ENCODE measurements at regions not wholly inside any gene's neighbourhood (a gene's known extent, or its start where the extent isn't known, plus 50 kb on each side); places are given as distances from the start of the nearest gene placed in this dataset.

GRCh38 chr13:74423434-74423833 is 289.2 kb upstream of the KLF12 start:
- Histone ChIP-seq H3K79me2 (no peaks in the 10 kb centered on the region), H3K36me3 (replicated peaks; ENCODE audit: insufficient read depth, low read depth) (no peaks in the 10 kb centered on the region), H3K4me3 (no peak overlapping the region), H3K4me1 (ENCODE audit: insufficient read depth) (no peaks in the 10 kb centered on the region), H3K27ac (no peak overlapping the region), H3K4me2 (no peak overlapping the region), H3K9me2 (replicated peaks; ENCODE audit: insufficient read depth) (no peaks in the 10 kb centered on the region), H3K27me3 (no peaks in the 10 kb centered on the region), H3K9me3 (ENCODE audit: low read depth) (no peaks in the 10 kb centered on the region), H4K20me1 (ENCODE audit: insufficient read depth, poor library complexity, severe bottlenecking) (no peaks in the 10 kb centered on the region), H2AFZ (no peak overlapping the region)
- WGBS (ENCODE audit: low lambda C conversion rate, missing lambda C conversion rate): 88% methylated on average over 3 of the region's 3 CpGs
- no peak for DNase-seq (ENCODE audit: low spot score)
- TF ChIP-seq EZH2 (IDR thresholded peaks at IDR 0.05; ENCODE audit: borderline replicate concordance) (no peak), CTCF (IDR thresholded peaks at IDR 0.05; ENCODE audit: poor library complexity) (no peak), EZH2phosphoT487 (IDR thresholded peaks at IDR 0.05; ENCODE audit: low read depth, severe bottlenecking, unreplicated experiment) (no peak)

GRCh38 chr13:74414458-74414857 is 280.3 kb upstream of the KLF12 start:
- Histone ChIP-seq H3K9me3 (ENCODE audit: low read depth) (no peaks in the 10 kb centered on the region), H3K27me3 (no peaks in the 10 kb centered on the region), H3K4me1 (ENCODE audit: insufficient read depth) (no peaks in the 10 kb centered on the region), H3K79me2 (no peaks in the 10 kb centered on the region), H3K4me3 (no peak overlapping the region), H2AFZ (no peak overlapping the region), H3K36me3 (replicated peaks; ENCODE audit: insufficient read depth, low read depth) (no peaks in the 10 kb centered on the region), H4K20me1 (ENCODE audit: insufficient read depth, poor library complexity, severe bottlenecking) (no peaks in the 10 kb centered on the region), H3K4me2 (no peak overlapping the region), H3K27ac (no peak overlapping the region), H3K9me2 (replicated peaks; ENCODE audit: insufficient read depth) (no peaks in the 10 kb centered on the region)
- WGBS (ENCODE audit: low lambda C conversion rate, missing lambda C conversion rate): 85% methylated on average over 6 of the region's 6 CpGs
- no peak for DNase-seq (ENCODE audit: low spot score)
- TF ChIP-seq CTCF (IDR thresholded peaks at IDR 0.05; ENCODE audit: poor library complexity) (no peak), EZH2phosphoT487 (IDR thresholded peaks at IDR 0.05; ENCODE audit: low read depth, severe bottlenecking, unreplicated experiment) (no peak), EZH2 (IDR thresholded peaks at IDR 0.05; ENCODE audit: borderline replicate concordance) (no peak)

- H3K27ac ChIP-seq: no peak overlapping the region
- no peak for DNase-seq (ENCODE audit: low spot score)
Measured at GRCh38 chr13:74413482-74413881, 279.3 kb upstream of the KLF12 start.

More at GRCh38 chr13:74413482-74413881, 279.3 kb upstream of the KLF12 start:
- H3K36me3 ChIP-seq (replicated peaks; ENCODE audit: insufficient read depth, low read depth): no peaks in the 10 kb centered on the region
- no peaks in the 10 kb centered on the region for H3K9me3 ChIP-seq (ENCODE audit: low read depth)
- 98% methylated on average over 8 of the region's 8 CpGs for WGBS (ENCODE audit: low lambda C conversion rate, missing lambda C conversion rate)
- H3K27me3 ChIP-seq: no peaks in the 10 kb centered on the region
- no peak overlapping the region for H2AFZ ChIP-seq
- H3K4me1 ChIP-seq (ENCODE audit: insufficient read depth): no peaks in the 10 kb centered on the region
- H3K4me2 ChIP-seq: no peak overlapping the region
- H4K20me1 ChIP-seq (ENCODE audit: insufficient read depth, poor library complexity, severe bottlenecking): no peaks in the 10 kb centered on the region
- no peaks in the 10 kb centered on the region for H3K9me2 ChIP-seq (replicated peaks; ENCODE audit: insufficient read depth)
- no peaks in the 10 kb centered on the region for H3K79me2 ChIP-seq
- TF ChIP-seq EZH2 (IDR thresholded peaks at IDR 0.05; ENCODE audit: borderline replicate concordance): no peak
- TF ChIP-seq EZH2phosphoT487 (IDR thresholded peaks at IDR 0.05; ENCODE audit: low read depth, severe bottlenecking, unreplicated experiment): no peak
- TF ChIP-seq CTCF (IDR thresholded peaks at IDR 0.05; ENCODE audit: poor library complexity): no peak
- no peak overlapping the region for H3K4me3 ChIP-seq
